HUDEP-2 (cell line): ENCODE measurements at regions not wholly inside any gene's neighbourhood (a gene's known extent, or its start where the extent isn't known, plus 50 kb on each side); places are given as distances from the start of the nearest gene placed in this dataset.

Source experiments
- DNase-seq, 76 experiments: peaks; one replicate each; lab custom pipeline; 2025; ENCODE audit not compliant: unreplicated experiment in 76 of 76; lab: John Stamatoyannopoulos, UW

DNA sequence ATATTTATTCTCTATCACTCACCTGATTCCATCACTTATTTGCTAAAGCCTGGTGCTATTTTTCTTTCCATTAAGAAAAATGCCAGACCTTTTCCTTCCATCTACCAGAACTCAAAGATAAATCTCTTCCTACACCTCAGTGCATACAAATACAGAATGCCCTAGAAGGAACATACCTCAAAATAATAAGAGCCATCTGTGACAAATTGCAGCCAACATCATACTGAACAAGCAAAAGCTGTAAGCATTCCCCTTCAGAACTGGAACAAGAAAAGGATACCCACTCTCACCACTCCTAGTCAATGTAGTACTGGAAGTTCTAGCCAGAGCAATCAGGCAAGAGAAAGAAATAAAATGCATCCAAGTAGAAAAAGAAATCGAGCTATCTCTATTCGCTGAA lies 315.9 kb upstream of the UBE2E3 start:
- no peak for DNase-seq

DNA sequence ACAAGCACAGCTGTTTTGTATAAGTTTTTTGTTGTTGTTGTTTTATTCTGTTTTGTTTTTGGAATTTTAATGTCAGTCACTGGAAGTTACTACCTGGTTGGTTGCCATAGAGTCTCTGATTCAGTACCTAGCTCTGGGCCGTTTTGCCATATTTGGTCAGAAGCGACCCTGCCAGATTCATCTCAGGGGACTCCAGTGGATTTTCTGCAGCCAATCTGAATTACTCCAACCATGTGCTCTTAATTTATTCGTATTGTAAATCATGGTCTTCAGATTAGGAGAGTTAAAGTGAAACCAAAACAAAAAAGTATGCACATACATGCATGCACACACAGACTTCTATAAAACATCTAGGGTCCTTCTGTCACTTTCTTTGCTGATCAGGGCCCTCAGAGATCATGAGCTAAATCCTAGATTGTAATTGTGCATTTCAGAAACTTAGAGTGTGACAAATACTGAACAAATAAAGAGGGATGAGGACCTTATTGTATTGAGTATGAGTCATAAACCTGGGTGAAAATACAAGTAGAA lies 317.4 kb upstream of the UBE2E3 start:
- DNase-seq: no peak

DNA sequence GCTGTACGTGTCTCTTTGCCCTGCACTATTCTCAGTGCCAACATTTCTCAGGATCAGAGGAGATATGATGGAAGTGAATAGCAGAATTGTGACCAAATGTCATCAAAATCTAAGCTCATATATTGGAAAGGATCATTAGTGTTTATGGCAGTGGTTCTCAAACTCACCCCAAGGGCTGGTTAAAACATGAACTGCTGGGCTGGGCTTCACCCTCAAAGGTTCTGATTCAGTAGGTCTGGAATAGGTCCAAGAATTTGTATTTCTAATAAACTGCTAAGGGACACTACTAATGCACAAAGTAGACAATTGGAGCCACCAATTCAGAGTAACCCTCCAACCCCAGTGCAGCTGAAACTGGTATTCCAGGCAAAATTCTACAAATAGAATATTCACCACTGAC lies 317.9 kb upstream of the UBE2E3 start:
- no peak for DNase-seq

DNA sequence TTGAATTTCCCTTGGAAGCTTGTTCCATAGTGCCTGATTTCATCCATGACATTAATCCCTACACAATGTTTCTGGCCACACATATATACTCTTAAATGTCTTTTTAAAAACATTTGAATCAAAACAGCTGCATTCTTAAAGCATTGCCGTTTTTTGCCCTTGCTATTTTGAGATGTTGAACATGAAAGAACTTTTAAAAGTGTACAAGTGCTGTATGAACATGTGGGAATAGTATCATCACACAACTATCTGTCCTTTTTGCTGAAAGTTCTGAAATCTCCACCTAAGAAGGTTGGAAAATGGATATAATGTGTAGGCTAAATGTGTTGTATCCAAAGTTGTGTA lies 318.7 kb upstream of the UBE2E3 start:
- no peak for DNase-seq

DNA sequence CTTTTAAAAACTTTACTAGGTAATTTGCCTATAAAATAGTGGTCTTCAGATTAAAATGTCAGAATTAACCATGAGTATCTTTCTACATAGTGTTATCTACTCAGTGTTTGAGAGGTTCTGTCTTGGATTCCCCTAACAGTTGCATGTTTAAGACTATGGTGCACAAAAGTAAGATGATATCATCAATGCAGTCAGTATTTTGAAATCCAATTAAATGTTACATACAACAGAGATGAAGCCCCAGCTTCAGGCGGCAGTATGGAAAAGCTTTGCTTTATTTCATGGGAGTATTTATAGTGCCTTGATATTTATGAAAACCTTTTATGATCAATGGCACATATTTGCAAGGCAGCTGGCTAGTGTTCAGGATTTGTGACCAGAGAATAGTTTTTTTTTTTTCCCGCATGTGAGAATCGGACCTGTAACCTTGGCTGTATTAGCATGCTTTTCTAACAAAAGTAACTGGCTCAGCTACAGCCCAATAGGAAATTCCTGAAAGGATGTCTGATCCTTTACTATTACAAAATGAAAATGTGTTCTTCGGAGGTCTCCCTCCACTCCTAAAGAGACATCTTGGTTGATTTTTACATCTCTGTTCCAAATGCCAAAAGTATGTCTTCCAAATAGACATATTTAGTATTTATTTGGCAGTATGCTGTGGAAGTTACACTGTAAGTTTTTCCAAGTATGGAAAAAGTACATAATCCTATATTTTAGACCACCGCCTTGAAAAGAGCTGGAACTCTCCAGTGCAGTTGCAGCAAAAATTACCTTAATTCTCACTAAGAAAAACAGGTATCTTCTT lies 319.3 kb upstream of the UBE2E3 start:
- no peak for DNase-seq

DNA sequence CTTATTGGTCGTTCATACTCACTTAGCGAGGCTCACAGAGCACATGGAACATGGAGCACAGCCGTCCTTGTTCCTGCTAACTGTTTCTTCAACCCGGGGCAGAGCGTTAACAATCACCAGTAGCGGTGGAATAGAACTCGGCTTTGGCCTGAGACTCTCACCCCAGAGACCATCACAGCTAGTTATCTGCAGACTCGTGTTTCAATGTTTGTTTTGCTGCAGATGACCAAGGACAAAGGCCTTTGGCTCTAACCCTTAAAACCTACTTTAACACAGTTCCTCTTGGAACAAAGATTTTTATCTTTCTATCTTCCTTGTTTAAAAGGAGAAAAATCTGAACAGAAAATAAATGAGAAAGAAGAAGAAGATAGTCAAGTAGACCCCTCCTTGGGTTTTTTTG lies 320.2 kb upstream of the UBE2E3 start:
- no peak for DNase-seq

DNA sequence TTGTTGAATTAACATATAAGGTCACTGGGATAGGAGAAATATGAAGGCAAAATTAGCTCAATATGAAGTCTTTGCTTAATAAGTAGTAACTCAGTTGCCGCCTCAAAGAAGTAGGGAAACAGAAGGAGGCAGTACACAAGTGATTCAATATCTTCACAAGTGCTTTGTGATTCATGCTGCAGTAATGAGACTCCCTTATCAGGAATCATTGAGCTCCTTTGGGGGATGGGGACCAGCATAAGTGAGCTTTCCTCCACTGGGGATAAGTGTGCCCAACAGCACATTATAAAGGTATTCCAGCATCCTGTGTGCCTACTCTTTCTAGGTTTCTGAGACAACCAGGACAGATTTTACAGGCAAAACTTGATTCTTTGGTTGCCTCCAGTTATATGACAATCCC lies 323.4 kb upstream of the UBE2E3 start:
- no peak for DNase-seq

DNA sequence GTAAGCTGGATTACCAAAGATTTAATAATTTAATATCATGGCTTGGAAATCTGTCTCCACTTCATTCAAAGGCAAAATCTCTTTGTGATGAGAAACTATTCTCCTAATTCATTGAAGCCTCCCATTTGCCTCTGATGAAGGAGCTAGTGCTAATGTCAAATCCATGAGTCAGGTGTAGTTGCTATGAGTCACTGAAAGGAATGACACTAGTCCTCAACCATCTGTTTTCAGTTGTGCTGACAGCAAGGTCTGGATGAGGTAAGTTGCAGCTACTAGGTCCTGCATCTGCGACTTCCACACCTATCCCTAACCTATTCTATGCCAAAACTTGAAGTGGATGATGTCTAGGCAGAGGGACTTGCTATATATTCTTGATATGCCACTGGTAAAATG lies 324.0 kb upstream of the UBE2E3 start:
- DNase-seq: no peak

DNA sequence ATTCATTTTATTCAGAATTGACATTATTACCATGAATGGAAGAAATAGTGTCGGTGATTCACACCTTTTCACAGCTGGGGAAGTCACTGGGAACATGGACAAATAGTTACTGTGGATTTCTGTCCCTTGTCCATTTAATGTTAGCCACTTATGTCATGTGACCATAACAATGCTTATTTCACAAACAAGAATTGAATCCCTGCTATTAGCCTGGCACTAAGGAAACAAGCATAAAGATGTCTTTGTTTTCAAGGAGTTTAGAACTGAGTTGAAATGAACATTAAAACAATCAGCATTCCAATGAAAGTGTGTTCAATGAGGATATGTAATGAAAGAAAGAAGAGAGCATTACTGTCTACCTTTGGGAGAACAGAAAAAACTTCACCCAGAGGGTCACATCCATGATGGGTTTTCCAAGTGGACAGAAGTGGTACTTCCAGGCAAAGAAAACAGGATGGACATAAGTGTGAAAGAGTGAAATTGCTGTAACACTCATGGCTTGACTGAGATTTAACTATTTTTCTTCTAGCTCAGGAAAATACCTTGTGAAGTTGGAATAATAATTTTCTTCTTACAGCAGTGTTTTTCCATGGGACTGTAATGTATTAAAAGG lies 324.5 kb upstream of the UBE2E3 start:
- no peak for DNase-seq

DNA sequence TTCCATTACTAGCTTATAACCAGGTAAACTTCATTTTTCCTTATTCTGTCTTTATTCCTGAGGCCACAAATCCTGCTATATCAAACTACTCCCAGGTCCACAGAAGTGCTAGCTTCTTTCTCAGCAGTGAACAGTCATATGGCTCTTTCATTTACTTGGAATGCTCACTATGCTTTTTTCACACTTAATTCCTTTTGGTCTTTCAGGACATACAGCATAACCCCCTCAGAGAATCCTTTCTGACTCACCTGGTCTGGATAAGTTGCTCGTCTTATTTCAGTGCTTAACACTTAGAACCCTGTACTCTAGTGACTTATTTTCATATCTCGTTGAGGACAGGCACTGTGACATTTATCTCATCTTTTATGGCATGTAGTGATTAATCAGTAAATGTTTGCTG lies 325.0 kb upstream of the UBE2E3 start:
- DNase-seq: no peak

DNA sequence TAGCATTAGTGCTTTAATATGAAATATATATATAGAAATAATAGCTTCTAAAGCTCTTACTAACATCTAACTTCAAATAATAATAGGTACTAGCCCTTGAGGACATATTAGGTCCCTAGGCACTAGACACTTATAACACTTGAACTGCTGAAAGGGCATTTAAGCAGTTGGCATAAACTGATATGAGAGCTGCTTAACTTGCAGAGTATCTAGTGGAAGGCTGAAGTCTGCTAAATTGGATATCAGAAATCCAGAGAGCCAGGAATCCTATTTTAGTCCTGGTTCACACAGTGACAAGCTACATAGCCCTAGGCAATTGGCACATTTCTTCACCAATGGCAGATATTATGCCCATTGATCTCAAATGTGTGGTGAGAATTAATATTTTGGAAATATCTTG lies 326.9 kb upstream of the UBE2E3 start:
- DNase-seq: no peak

DNA sequence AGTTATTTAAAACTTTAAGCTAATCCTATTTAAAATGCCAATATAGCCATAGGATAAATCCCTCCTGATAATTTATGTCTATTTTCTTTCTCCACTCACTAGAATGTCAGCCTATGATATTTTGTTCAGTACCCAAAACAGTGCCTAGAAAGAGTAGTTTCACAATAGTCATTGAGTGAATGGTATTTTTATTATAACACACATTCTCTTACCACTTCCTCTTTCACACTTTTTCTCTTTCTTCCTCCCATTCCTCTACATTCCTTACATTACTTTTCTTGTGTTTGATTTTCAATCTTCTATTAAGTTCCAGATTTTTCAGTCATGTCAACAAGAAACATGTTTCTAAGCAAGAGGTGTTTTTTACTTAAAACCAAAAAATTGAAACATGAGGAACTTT lies 327.6 kb upstream of the UBE2E3 start:
- DNase-seq: no peak

DNA sequence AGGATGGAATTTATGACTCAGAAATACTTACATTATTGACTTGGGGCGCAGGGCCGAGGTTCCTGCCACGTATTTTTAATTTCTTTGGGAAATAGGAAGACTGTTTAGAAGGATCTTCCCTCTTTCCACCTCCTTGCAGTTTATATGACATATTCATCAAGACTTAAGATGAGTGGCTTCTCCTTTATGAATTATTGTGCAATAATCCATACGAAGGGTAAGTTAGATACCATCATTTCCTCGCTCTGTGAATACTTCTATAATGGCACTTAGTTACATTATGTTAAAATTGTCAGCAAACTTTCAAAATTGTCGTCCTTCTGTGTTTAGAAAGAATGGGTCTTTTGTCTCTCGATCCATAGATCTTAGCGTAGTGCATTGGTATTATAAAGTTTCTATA lies 328.8 kb upstream of the UBE2E3 start:
- no peak for DNase-seq

DNA sequence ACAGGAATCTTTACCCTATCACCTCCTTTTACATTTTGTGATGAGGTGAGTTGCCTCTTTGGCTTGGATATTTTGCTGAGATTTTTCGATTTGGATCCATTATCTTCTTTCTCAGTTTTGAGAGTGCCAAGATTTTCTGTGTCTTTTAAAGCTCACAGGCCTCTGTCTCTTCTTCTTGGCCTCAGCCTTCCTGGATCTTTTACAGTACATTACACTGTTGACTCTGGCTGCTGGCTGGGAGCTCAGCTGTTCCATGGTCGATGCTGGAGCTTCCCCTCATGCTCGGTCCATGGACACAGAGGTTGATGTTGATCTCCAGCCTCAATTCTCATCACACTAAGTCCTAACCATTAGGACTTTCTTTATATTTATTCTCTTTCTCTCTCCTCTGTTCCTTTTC lies 332.8 kb upstream of the UBE2E3 start:
- no peak for DNase-seq

DNA sequence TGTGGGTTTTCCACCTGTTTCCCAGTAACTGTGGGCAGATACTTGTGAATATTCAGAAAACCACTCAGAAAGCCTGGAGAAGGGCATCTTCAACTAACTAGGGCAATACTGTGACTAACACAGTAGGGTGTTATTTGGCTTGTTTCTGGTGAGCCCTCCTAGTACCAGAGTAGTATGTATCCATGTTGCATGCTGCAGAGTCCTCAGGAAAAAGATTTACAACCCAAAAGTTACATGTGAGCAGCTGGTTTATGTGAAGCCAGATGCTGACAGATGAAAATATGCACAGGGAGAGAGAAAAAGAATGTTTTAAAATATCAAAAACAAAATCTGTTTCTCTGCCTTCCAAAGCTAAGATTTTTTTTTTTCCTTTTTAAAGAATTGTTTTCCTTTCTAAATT lies 333.2 kb upstream of the UBE2E3 start:
- DNase-seq: no peak

DNA sequence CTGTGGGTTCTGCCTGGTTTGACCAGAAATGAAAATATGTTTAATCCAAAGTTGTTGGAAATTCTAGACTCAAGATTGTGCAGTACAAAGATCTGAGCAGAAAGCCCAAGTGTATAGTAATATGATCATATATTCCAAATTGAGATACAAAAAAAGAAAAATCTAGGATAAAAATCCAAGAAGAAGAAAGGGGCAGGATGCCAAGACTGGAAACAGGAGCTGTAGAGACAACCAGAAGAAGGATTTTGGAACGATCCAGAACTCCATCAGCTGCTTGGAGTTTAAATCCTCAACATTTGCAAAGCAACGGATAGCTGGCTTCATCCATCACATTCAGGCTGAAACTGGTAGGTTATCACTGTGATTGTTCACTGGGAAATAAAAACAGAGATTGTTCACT lies 333.6 kb upstream of the UBE2E3 start:
- DNase-seq: no peak

DNA sequence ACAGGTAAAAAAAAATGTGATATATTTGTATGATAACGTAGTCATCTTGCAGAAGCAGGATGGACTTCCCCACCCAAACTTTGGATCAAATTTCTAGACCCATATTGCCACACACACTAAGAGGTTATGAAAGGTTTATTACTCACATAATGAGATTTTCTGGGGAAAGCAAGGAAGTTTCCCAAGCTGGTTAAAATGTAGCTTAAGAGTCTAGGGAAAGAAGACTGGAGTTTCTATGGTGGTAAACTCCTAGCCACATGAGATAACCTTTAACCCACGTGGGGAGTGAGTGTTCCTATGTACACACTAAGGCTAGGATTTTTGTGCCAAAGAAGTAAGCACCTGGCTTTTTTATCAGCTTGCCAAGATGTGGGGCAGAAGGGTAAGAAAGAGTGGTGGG lies 335.7 kb upstream of the UBE2E3 start:
- no peak for DNase-seq

DNA sequence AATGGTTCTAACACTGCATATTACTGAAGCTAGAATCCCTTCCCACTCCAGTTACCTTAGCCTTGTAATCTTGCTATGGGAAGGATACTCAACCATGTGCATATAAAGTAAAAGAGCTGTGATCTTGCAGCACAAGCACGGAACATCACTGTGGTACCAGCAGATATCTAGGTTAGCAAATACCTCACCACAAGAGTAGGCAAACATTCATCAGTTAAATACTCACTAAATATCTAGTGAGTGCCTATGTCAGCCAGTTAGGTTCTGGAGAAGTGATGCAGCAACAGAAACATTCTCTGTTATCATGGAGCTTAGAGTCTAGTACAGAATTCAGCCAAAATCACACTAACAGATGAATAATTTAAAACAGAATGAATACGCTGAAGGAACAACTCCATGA lies 349.6 kb upstream of the UBE2E3 start:
- DNase-seq: no peak

DNA sequence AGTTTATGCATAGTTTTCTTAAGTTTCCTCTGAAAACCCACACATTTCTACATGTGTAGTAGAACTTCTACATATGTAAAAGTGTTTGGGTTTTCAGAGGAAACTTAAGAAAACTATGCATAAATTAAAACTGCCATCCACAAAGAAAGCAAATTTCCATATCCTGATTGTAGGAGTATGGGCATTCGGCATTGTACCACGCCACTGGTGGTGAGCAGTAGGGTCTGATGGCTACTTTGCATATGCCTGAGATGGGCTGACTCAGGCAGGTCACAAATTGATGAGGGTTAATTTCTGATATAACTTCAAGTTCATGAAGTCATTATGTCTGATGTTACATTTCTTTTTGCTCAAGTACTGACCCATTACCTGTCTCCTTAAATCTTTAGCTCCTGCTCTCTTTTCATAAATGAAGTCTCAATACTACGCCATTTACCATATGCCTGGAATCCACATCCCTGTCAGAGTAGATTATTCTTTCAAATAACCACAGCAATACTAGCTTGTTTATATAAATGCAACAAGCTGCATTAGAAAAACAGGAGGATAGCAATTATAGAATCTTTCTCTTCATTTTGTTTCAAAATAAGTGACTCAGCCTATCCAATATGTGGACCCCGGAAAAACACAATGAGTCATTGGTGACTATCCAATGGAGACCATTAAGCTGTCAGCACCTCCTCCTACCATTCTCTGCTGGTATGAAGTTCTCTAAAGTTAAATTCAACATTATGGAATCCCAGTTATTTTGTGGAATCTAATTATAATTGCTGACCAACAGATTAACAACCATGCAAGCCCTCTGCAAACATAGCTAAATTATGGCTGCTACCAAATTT lies 355.2 kb upstream of the UBE2E3 start:
- no peak for DNase-seq

DNA sequence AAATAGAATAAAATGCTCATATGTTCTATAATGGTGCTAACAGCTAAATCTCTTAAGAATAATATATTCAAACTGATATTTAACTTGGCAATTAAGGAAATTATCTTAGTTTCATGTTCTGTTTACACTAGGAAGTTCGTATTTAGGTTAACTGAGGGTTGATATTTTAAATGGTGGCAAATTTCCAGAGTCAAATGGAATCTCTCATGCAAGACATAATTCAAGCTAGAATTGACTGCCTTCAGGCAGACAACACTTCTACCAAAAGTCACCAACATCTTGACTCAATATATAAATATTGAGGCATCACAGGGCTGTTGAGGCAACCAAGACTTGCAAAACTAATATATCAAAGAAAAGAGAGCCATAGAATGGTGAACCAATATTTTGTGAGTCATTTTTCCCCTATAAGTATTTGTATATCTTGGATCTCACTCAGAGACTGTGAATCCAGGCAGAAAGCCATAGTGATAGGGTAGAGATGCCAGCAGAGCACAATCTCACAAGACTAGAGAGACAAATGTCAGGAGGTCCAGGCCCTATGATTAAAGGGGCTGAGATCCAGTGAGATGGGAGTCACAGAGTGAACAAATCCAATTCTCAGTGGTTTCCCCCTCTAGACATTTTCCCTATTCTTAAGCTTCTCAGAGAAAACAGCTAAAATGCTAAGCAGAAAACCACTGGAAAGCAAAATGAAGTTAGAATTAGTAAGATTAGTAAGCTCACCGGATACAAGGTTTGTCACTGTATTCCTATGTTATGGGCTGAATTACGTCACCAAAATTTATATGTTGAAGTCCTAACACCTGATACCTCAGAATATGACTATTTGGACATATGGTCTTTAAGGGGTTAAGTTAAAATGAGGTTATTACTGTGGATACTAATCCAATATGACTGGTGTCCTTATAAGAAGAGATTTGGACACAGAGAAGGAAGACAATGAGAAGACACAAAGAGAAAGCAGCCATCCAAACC lies 358.2 kb upstream of the UBE2E3 start:
- no peak for DNase-seq

DNA sequence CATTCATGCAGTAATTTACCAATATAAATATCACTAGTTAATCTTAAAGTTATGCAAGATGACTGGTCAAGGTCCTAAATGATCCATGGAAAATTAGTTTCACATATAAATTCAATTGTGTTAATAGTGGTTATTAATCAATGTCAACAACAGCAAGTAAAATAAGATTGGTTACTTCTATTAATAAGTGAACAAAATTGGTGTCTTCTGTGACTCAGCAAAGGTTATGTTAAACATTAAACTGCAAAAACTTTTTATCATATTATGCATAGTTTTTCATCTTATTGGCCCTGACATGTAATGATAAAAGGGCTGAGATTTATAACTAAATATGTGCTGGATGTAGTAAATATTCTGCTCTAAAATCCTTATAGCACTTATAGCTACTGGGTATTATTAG lies 359.0 kb upstream of the UBE2E3 start:
- no peak for DNase-seq
